ENCODE measurements at regions not wholly inside any gene's neighbourhood (a gene's known extent, or its start where the extent isn't known, plus 50 kb on each side); places are given as distances from the start of the nearest gene placed in this dataset.

DNA sequence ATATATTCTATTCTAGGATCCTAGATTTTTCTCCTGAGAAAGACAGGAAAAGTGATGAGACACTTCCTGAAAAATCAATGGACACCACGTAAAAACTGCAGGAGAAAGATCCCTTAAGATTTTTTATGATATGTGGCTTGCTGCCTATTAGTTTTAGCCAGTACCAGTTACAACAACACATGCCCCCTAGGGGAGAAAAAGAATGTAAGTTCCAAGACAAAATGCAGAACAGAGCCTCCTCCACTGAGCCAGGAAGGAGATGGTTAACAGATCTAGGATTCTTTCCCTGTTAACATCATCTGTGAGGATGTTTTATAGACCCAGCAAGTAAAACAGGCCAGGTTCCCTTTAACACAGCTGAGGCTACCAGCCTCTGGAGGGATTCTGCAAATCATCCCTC lies 574.7 kb downstream of the TLE4 start:
- TF ChIP-seq, protein P1, sequence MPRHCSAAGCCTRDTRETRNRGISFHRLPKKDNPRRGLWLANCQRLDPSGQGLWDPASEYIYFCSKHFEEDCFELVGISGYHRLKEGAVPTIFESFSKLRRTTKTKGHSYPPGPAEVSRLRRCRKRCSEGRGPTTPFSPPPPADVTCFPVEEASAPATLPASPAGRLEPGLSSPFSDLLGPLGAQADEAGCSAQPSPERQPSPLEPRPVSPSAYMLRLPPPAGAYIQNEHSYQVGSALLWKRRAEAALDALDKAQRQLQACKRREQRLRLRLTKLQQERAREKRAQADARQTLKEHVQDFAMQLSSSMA (CRISPR knock-in tag; IDR thresholded peaks at IDR 0.05): no peak
- TF ChIP-seq POLR2AphosphoS2 (IDR thresholded peaks at IDR 0.05; ENCODE audit: low read depth, low read length) (no peak), ZKSCAN1 (IDR thresholded peaks at IDR 0.05; ENCODE audit: low read length) (no peak), CBX2 (IDR thresholded peaks at IDR 0.05; ENCODE audit: low read depth, low read length) (no peak), CBX2 (CRISPR knock-in tag; IDR thresholded peaks at IDR 0.05; ENCODE audit: low read depth) (no peak), RAD21 (CRISPR knock-in tag; IDR thresholded peaks at IDR 0.05) (no peak), SRY (CRISPR knock-in tag; IDR thresholded peaks at IDR 0.05) (no peak), NRL (CRISPR knock-in tag; IDR thresholded peaks at IDR 0.05; ENCODE audit: borderline replicate concordance) (no peak)
- TF ChIP-seq, protein P2, sequence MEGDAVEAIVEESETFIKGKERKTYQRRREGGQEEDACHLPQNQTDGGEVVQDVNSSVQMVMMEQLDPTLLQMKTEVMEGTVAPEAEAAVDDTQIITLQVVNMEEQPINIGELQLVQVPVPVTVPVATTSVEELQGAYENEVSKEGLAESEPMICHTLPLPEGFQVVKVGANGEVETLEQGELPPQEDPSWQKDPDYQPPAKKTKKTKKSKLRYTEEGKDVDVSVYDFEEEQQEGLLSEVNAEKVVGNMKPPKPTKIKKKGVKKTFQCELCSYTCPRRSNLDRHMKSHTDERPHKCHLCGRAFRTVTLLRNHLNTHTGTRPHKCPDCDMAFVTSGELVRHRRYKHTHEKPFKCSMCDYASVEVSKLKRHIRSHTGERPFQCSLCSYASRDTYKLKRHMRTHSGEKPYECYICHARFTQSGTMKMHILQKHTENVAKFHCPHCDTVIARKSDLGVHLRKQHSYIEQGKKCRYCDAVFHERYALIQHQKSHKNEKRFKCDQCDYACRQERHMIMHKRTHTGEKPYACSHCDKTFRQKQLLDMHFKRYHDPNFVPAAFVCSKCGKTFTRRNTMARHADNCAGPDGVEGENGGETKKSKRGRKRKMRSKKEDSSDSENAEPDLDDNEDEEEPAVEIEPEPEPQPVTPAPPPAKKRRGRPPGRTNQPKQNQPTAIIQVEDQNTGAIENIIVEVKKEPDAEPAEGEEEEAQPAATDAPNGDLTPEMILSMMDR (CRISPR knock-in tag; IDR thresholded peaks at IDR 0.05): no peak
- TF ChIP-seq, protein P3, sequence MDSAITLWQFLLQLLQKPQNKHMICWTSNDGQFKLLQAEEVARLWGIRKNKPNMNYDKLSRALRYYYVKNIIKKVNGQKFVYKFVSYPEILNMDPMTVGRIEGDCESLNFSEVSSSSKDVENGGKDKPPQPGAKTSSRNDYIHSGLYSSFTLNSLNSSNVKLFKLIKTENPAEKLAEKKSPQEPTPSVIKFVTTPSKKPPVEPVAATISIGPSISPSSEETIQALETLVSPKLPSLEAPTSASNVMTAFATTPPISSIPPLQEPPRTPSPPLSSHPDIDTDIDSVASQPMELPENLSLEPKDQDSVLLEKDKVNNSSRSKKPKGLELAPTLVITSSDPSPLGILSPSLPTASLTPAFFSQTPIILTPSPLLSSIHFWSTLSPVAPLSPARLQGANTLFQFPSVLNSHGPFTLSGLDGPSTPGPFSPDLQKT (CRISPR knock-in tag; IDR thresholded peaks at IDR 0.05; ENCODE audit: borderline replicate concordance): no peak
